GM18508 (cell line): ENCODE measurements at regions not wholly inside any gene's neighbourhood (a gene's known extent, or its start where the extent isn't known, plus 50 kb on each side); places are given as distances from the start of the nearest gene placed in this dataset.

Experiments
- ATAC-seq: cut with Tn5 transposase; IDR thresholded peaks from one replicate; pipeline ENCODE4 v1.9.1; 2021; ENCODE audit warnings: moderate number of reproducible peaks; ENCODE audit not compliant: insufficient read depth, unreplicated experiment

DNA sequence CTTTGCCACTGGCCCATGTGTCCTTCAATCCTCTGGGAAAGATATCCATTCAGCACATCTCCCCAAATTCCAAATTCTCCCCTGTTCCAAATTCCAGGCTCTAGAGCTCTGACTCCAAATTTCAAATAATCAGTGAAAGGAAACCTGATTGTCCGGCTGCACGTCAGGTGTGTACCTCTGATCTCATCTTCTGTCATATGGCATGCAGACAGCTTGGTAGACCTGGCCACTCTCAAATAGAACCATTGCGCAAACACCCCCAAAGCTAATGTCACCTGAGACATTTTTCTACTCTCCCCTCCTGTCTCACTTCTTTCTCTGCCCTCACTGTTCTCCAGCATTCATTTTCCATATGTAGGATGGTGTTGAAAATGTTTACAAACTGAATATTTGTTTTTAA, 337.0 kb upstream of the DYNLRB2 start:
- ATAC-seq, result no peak

GRCh38 chr16:80202831-80203413, 337.9 kb upstream of the DYNLRB2 start:
- ATAC-seq, result no peak

DNA sequence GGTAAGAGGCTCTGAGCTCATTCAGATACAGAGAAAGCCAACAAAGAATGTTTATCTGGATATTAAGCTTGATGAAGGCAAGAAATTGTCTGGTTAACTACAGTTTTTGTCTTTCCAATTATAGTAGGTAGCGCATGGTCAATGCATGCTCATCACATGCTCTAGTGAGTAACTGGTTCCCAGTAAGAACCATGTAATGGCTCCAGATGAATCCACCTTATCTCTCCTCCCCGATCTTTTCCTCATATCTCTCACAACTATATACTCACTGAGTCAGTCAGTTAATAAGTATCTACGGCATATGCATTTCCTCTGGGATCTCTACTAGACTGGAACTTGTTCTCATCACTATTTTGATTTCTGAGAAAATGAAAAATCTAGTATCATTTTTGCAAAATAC, 340.7 kb upstream of the DYNLRB2 start:
- no peak for ATAC-seq

- no peak for ATAC-seq
Observed at GRCh38 chr16:80199614-80200013, 341.2 kb upstream of the DYNLRB2 start.

GRCh38 chr16:80198311-80199299, 342.2 kb upstream of the DYNLRB2 start:
- no peak for ATAC-seq

DNA sequence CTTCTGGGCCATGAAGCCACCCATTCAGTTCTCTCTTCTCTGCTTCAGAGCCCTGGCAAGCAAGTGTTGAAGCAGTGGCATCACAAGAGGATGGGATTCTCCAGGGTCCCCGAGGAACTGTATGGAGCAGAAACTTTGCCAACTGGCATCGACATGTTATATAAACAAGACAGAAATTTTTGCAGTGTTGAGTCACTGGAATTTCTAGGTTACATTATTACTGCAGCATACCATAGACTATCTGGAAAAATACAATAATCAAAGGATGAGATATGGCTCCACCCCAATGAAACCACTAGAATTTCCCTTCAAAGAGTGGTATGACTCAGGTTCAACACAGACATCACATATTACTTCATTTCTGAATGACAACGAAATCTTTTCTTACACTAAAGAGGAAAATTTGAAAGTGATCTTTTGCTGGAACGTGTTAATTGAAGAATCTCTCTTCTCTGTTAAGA, 343.0 kb upstream of the DYNLRB2 start:
- ATAC-seq, result no peak

- no peak for ATAC-seq
Observed at GRCh38 chr16:80191928-80192327, 348.9 kb upstream of the DYNLRB2 start.

GRCh38 chr16:80189476-80190175, 351.2 kb upstream of the DYNLRB2 start:
- no peak for ATAC-seq

- no peak for ATAC-seq
Observed at GRCh38 chr16:80176114-80176513, 364.7 kb upstream of the DYNLRB2 start.

DNA sequence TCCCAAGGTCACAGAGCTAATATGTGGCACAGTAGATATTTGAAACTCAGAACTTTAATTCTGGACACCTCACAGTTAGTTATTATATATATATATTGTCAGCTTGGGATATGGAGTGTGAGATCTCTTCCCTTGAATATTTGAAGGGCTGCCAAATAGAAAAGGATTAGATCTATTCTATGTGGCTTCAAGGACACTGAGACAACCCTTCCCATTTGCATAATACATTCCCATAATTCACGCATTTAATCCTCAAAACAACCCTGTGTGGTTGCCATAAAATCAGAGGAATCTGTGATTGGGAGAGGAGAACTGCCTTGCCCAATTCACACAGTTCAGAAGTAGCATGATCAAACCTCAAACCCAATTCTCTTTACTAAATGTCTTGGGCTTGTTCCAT, 365.8 kb upstream of the DYNLRB2 start:
- ATAC-seq, result no peak

GRCh38 chr16:80174416-80174815, 366.4 kb upstream of the DYNLRB2 start:
- no peak for ATAC-seq

DNA sequence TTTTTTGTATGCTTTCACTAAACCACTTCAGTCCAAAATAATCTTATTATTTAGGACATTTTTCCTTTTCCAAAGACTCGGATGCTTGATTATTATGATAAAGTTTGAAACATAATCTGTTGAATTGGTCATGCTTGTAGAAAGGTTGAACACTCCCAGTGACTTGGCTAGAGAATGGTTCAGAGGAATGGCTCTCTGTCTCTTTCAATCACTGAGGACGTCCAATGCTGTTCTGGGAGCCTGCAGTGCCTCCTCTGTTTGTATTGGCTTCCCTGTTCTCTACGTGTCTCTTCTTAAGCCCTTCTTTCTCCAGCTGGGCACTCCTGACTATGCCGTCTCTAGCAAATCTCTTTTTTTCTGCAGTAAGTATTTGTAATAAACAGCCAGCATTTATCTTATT, 369.0 kb upstream of the DYNLRB2 start:
- no peak for ATAC-seq

DNA sequence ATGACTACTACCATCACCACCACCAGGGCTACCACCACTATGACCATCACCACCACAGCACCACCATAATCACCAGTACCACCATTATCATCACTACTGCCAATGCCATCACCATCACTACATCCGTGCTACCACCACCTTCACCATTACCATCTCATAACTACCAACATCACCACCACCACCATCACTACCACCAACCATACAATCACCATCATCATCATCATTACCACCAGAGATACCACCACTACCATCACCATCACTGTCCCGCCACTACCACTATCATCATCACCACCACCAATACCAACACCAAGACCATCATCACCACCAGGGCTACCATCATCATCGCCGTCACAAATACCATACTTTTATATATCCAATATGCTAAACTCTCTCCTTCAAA, 369.6 kb upstream of the DYNLRB2 start:
- ATAC-seq, result no peak

GRCh38 chr16:80167657-80168390, 373.0 kb upstream of the DYNLRB2 start:
- no peak for ATAC-seq

DNA sequence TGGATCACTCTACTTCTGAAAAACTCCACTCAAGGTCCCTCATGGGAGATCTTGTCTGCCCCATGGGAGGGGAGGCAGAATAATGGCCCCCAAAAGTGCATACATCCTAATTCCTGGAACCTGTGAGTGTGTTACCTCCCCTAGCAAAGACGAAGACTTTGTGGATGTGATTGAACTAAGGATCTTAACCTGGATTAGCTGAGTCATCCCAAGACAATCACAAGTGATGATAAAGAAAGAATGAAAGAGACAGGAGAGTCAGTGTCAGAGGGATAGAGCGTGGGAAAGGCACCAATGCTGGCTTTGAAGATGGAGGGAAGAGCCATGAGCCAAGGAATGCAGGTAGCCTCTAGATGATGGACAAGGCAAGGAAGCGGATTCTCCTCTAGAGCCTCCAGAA, 374.7 kb upstream of the DYNLRB2 start:
- no peak for ATAC-seq

DNA sequence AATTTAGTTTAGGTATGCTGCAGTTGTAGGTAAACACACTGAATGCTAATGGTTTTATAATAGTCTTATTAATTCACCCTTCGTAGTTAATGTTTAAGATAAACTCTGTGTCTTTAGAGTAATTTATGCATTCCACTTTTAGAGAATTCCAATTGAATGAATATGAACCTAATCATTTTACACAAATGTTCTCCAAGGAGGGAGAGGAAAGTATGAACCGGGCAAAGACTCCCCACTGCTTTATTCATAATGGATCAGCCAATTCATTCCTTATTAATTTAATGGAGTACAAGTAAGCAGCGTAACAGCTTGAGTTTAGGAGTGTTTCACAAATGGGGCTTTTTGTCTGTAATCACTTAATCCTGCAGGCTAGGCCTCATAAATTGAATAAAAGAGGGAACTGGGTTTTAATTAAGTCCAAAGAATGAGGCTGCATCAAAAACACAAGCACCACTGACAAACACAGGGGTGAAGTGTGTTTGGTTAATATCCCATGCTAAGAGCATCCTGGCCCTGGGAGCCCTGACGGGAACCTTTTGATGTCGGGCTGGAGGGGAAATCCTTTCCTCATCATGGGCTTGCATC, 375.7 kb upstream of the DYNLRB2 start:
- ATAC-seq, result no peak

DNA sequence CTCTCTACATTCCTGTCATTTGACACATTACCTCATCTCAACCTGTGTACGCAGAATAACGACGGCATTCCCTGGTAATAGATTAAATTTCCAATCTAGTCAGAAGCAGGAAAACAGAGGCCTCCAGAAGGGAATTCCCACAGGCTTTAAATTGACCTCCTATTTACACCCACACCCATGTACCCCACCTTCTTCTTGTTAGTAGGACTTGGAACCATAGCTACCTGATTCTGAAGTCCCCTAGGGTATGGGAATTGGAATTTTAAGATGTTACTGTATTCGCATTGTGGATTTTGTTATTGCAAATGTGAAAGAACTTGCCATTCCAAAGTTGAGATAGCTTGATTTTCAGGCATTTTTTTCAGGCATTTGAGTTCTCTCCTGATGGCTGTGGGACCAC, 377.5 kb upstream of the DYNLRB2 start:
- ATAC-seq, result no peak

DNA sequence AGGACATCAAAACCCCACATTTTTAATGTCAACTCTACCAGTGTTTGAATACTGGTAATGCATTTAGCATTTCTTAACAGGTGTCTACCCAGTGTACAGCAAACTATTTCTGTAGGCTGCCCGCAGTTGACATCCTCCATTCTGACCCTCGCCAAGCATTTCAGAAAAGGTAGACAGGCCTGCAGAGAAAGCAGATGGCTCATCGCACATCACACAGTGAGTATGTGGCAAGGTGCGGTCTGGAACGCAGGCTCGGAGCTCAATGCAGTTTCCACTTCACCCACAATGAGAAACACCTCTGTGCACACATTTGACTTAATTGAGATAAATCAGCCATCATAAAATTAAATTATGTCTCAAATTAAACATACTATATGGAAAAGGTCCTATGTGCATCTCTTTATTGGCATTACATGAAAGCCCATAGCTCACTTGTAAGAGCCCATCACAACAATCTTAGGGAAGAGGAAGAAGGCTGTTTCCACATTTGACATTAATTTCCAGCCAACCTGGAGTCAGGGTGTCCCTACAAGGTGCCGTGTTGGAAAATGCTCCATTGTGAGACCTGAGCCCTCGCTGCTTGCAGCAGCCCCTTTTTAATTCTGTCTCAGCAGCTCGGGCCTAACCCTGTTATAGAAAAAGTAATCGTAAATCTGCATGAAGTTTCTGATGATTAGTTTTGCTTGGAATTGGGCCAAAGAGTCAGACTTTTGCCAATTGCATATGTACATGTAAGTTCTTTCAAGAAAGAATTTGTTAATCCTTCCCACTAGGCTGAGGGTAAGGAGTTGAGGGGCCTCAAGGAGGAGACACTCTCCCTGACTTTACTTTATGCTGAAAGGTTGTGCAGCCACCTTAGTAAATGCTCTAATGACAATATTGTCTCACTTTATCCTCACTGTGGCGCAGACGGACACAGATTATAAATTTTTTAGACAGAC, 378.7 kb upstream of the DYNLRB2 start:
- ATAC-seq, result no peak

GRCh38 chr16:80158766-80159165, 382.0 kb upstream of the DYNLRB2 start:
- no peak for ATAC-seq
